ENCODE measurements at regions not wholly inside any gene's neighbourhood (a gene's known extent, or its start where the extent isn't known, plus 50 kb on each side); places are given as distances from the start of the nearest gene placed in this dataset.
"Not testable (repeated sequence)": the region's sequence is repeated elsewhere in the genome, so short reads cannot be mapped to it uniquely, and the experiment has no call there.

DNA sequence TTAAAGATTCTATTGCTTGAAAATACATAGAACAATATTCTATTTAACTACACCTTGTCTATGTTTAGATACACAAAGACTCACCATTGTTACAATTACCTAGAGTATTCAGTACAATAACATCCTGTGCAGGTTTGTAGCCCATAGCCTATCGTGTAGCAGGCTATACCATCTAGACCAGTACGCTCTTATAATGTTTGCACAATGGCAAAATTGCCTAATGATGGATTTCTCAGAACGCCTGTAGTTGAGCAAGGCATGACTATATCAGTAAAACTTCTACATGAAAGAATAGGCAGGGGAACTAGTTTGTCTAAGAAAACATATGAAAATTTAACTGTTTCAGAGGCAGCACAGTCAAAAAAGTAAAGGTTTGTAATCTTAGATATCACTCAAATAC lies 375.9 kb downstream of the DAD1 start:
- Histone ChIP-seq H3K4me1 (ENCODE audit: control insufficient read depth, insufficient read depth, low read length) (no peaks in the 10 kb centered on the region), H3K9me3 (ENCODE audit: control insufficient read depth, insufficient read depth, low read depth, low read length) (no peaks in the 10 kb centered on the region), H3K9ac (ENCODE audit: low read length) (no peak overlapping the region), H3K27ac (ENCODE audit: low read depth, low read length) (no peak overlapping the region), H3K36me3 (ENCODE audit: control insufficient read depth, insufficient read depth, low read length) (no peaks in the 10 kb centered on the region), H3K27me3 (ENCODE audit: control insufficient read depth, insufficient read depth, low read length) (no peaks in the 10 kb centered on the region), H3K4me3 (ENCODE audit: low read depth, low read length) (no peak overlapping the region)

DNA sequence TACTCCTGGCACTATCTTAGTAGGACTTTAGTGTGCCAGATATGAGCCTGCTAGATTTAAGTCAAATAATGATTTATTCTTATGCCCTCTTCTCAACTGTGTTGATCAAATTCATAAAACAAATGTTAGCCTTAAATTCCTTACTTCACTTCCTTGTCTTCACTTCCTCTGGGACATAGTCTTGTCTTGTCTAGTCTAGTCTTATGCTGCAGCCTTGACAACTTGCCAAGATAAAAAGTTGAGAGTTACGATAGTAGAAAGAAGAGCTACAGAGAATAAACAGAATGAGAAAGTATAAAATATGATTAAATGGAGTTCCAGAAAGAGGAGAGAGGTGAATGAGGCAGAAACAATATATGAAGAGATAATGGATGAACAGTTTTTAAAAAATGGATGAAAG lies 378.1 kb downstream of the DAD1 start:
- H3K4me1 ChIP-seq (ENCODE audit: control insufficient read depth, insufficient read depth, low read length) = no peaks in the 10 kb centered on the region
- no peak overlapping the region for H3K27ac ChIP-seq (ENCODE audit: low read depth, low read length)
- no peaks in the 10 kb centered on the region for H3K36me3 ChIP-seq (ENCODE audit: control insufficient read depth, insufficient read depth, low read length)
- no peaks in the 10 kb centered on the region for H3K9me3 ChIP-seq (ENCODE audit: control insufficient read depth, insufficient read depth, low read depth, low read length)
- H3K9ac ChIP-seq (ENCODE audit: low read length) = no peak overlapping the region
- no peaks in the 10 kb centered on the region for H3K27me3 ChIP-seq (ENCODE audit: control insufficient read depth, insufficient read depth, low read length)
- H3K4me3 ChIP-seq (ENCODE audit: low read depth, low read length) = no peak overlapping the region

- Histone ChIP-seq H3K27ac (ENCODE audit: low read depth, low read length) (no peak overlapping the region), H3K9ac (ENCODE audit: low read length) (no peak overlapping the region), H3K36me3 (ENCODE audit: control insufficient read depth, insufficient read depth, low read length) (no peaks in the 10 kb centered on the region), H3K4me3 (ENCODE audit: low read depth, low read length) (no peak overlapping the region), H3K9me3 (ENCODE audit: control insufficient read depth, insufficient read depth, low read depth, low read length) (no peaks in the 10 kb centered on the region), H3K4me1 (ENCODE audit: control insufficient read depth, insufficient read depth, low read length) (no peaks in the 10 kb centered on the region), H3K27me3 (ENCODE audit: control insufficient read depth, insufficient read depth, low read length) (no peaks in the 10 kb centered on the region)
Measured at GRCh38 chr14:22210026-22210425, 379.0 kb downstream of the DAD1 start.

GRCh38 chr14:22203036-22203435 lies 386.0 kb downstream of the DAD1 start:
- Histone ChIP-seq H3K4me1 (ENCODE audit: control insufficient read depth, insufficient read depth, low read length) (no peaks in the 10 kb centered on the region), H3K36me3 (ENCODE audit: control insufficient read depth, insufficient read depth, low read length) (no peaks in the 10 kb centered on the region), H3K27ac (ENCODE audit: low read depth, low read length) (no peak overlapping the region), H3K9ac (ENCODE audit: low read length) (no peak overlapping the region), H3K9me3 (ENCODE audit: control insufficient read depth, insufficient read depth, low read depth, low read length) (peaks cover 9% of the 10 kb centered on the region), H3K4me3 (ENCODE audit: low read depth, low read length) (no peak overlapping the region), H3K27me3 (ENCODE audit: control insufficient read depth, insufficient read depth, low read length) (no peaks in the 10 kb centered on the region)

DNA sequence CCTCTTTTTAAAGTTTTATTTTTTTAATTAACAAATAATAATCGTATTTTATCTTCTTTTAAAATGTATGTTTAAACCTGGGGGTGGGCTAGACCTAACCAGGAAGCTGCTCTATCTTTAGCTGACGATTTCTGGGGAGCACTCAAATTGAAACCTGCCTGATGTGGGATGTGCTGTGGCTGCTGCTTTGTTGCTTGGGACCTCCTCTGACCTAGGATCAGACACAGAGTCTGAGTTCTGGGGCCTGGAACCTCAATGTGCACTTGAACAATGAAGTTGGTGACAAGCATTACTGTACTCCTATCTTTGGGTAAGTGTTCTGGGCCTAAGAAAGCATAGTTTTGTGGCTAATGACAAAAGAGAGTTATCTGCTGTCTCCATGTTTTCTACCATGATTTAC lies 386.7 kb downstream of the DAD1 start:
- H3K4me1 ChIP-seq (ENCODE audit: control insufficient read depth, insufficient read depth, low read length) = no peaks in the 10 kb centered on the region
- H3K9me3 ChIP-seq (ENCODE audit: control insufficient read depth, insufficient read depth, low read depth, low read length) = peaks cover 9% of the 10 kb centered on the region
- H3K27me3 ChIP-seq (ENCODE audit: control insufficient read depth, insufficient read depth, low read length) = no peaks in the 10 kb centered on the region
- no peak overlapping the region for H3K9ac ChIP-seq (ENCODE audit: low read length)
- H3K36me3 ChIP-seq (ENCODE audit: control insufficient read depth, insufficient read depth, low read length) = no peaks in the 10 kb centered on the region
- H3K4me3 ChIP-seq (ENCODE audit: low read depth, low read length) = no peak overlapping the region
- H3K27ac ChIP-seq (ENCODE audit: low read depth, low read length) = no peak overlapping the region

GRCh38 chr14:22200977-22201605 lies 387.9 kb downstream of the DAD1 start:
- no peak overlapping the region for H3K27ac ChIP-seq (ENCODE audit: low read depth, low read length)
- H3K4me3 ChIP-seq (ENCODE audit: low read depth, low read length) = no peak overlapping the region
- no peaks in the 10 kb centered on the region for H3K27me3 ChIP-seq (ENCODE audit: control insufficient read depth, insufficient read depth, low read length)
- H3K36me3 ChIP-seq (ENCODE audit: control insufficient read depth, insufficient read depth, low read length) = no peaks in the 10 kb centered on the region
- peaks cover 9% of the 10 kb centered on the region for H3K9me3 ChIP-seq (ENCODE audit: control insufficient read depth, insufficient read depth, low read depth, low read length)
- no peaks in the 10 kb centered on the region for H3K4me1 ChIP-seq (ENCODE audit: control insufficient read depth, insufficient read depth, low read length)
- H3K9ac ChIP-seq (ENCODE audit: low read length) = no peak overlapping the region

GRCh38 chr14:22200131-22200530 lies 388.9 kb downstream of the DAD1 start:
- H3K27ac ChIP-seq (ENCODE audit: low read depth, low read length); H3K4me3 ChIP-seq (ENCODE audit: low read depth, low read length); H3K4me1 ChIP-seq (ENCODE audit: control insufficient read depth, insufficient read depth, low read length); H3K9ac ChIP-seq (ENCODE audit: low read length); H3K9me3 ChIP-seq (ENCODE audit: control insufficient read depth, insufficient read depth, low read depth, low read length); H3K27me3 ChIP-seq (ENCODE audit: control insufficient read depth, insufficient read depth, low read length); H3K36me3 ChIP-seq (ENCODE audit: control insufficient read depth, insufficient read depth, low read length): not testable (repeated sequence)

GRCh38 chr14:22194664-22195063 lies 394.4 kb downstream of the DAD1 start:
- no peaks in the 10 kb centered on the region for H3K27me3 ChIP-seq (ENCODE audit: control insufficient read depth, insufficient read depth, low read length)
- H3K4me1 ChIP-seq (ENCODE audit: control insufficient read depth, insufficient read depth, low read length) = no peaks in the 10 kb centered on the region
- no peak overlapping the region for H3K4me3 ChIP-seq (ENCODE audit: low read depth, low read length)
- no peak overlapping the region for H3K27ac ChIP-seq (ENCODE audit: low read depth, low read length)
- no peaks in the 10 kb centered on the region for H3K36me3 ChIP-seq (ENCODE audit: control insufficient read depth, insufficient read depth, low read length)
- no peak overlapping the region for H3K9ac ChIP-seq (ENCODE audit: low read length)
- peaks cover 9% of the 10 kb centered on the region for H3K9me3 ChIP-seq (ENCODE audit: control insufficient read depth, insufficient read depth, low read depth, low read length)

DNA sequence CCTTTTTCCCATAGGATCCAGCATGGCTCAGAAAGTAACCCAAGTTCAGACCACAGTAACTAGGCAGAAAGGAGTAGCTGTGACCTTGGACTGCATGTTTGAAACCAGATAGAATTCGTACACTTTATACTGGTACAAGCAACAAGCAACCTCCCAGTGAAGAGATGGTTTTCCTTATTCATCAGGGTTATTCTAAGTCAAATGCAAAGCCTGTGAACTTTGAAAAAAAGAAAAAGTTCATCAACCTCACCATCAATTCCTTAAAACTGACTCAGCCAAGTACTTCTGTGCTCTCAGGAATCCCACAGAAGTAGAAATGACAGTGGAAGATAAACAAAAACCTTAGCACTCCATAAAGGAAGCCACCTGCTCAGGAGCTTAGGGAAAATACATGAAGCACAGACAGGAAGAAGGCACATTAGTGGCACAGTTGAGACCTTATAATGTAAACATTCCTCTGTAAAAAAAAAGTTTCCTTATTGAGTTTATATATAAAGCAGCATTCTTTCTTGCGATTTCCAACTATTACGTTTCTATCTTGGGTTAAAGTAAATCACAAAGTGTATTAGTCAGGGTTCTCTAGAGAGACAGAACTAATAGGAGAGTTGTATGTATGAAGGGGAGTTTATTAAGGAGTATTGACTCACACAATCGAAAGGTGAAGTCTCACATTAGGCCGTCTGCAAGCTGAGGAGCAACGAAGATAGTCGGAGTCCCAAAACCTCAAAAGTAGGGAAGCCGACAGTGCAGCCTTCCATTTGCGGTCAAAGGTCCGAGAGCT lies 398.4 kb downstream of the DAD1 start:
- H3K4me3 ChIP-seq (ENCODE audit: low read depth, low read length) = no peak overlapping the region
- H3K27me3 ChIP-seq (ENCODE audit: control insufficient read depth, insufficient read depth, low read length) = no peaks in the 10 kb centered on the region
- no peaks in the 10 kb centered on the region for H3K4me1 ChIP-seq (ENCODE audit: control insufficient read depth, insufficient read depth, low read length)
- H3K9ac ChIP-seq (ENCODE audit: low read length) = no peak overlapping the region
- H3K9me3 ChIP-seq (ENCODE audit: control insufficient read depth, insufficient read depth, low read depth, low read length) = no peaks in the 10 kb centered on the region
- H3K36me3 ChIP-seq (ENCODE audit: control insufficient read depth, insufficient read depth, low read length) = no peaks in the 10 kb centered on the region
- no peak overlapping the region for H3K27ac ChIP-seq (ENCODE audit: low read depth, low read length)

DNA sequence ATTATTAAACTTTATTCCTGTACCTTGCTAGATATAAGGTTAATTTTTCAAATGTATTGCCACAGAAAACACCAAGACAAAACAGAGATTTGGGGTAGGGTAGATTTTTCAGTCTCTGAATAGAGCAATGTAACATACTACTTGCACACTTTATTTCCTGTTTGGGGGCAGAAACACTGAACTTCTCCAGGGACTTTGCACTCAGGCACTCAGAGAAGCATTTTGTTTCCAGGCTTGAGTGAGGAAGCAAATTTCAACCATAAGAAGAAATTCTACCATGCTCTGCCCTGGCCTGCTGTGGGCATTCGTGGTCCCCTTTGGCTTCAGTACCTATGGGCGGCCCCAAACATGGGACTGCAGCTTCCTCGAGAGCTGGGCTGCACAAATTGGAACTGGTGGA lies 399.1 kb downstream of the DAD1 start:
- Histone ChIP-seq H3K9ac (ENCODE audit: low read length) (no peak overlapping the region), H3K36me3 (ENCODE audit: control insufficient read depth, insufficient read depth, low read length) (no peaks in the 10 kb centered on the region), H3K9me3 (ENCODE audit: control insufficient read depth, insufficient read depth, low read depth, low read length) (no peaks in the 10 kb centered on the region), H3K4me1 (ENCODE audit: control insufficient read depth, insufficient read depth, low read length) (no peaks in the 10 kb centered on the region), H3K27ac (ENCODE audit: low read depth, low read length) (no peak overlapping the region), H3K4me3 (ENCODE audit: low read depth, low read length) (no peak overlapping the region), H3K27me3 (ENCODE audit: control insufficient read depth, insufficient read depth, low read length) (no peaks in the 10 kb centered on the region)

DNA sequence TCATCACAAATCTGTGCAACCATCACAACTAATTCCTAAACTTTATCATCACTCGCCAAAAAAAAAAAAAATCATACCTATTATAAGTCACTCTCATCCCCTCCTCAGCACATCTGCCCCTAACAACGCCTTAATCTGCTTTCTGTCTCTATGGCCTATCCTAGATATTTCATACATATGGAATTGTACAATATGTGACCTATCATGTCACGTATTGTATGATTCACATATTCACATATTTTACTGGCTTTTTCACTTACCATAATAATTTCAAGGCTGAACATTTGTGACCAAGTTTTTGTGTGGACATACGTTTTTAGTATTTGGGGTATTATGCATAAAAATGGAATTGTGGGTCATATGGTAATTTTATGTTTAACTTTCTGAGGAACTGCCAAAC lies 400.7 kb downstream of the DAD1 start:
- Histone ChIP-seq H3K4me1 (ENCODE audit: control insufficient read depth, insufficient read depth, low read length) (no peaks in the 10 kb centered on the region), H3K36me3 (ENCODE audit: control insufficient read depth, insufficient read depth, low read length) (no peaks in the 10 kb centered on the region), H3K9me3 (ENCODE audit: control insufficient read depth, insufficient read depth, low read depth, low read length) (no peaks in the 10 kb centered on the region), H3K4me3 (ENCODE audit: low read depth, low read length) (no peak overlapping the region), H3K27me3 (ENCODE audit: control insufficient read depth, insufficient read depth, low read length) (no peaks in the 10 kb centered on the region), H3K27ac (ENCODE audit: low read depth, low read length) (no peak overlapping the region), H3K9ac (ENCODE audit: low read length) (no peak overlapping the region)

Measured in HUES6 (cell line).